ENCODE measurements at regions not wholly inside any gene's neighbourhood (a gene's known extent, or its start where the extent isn't known, plus 50 kb on each side); places are given as distances from the start of the nearest gene placed in this dataset.

DNA sequence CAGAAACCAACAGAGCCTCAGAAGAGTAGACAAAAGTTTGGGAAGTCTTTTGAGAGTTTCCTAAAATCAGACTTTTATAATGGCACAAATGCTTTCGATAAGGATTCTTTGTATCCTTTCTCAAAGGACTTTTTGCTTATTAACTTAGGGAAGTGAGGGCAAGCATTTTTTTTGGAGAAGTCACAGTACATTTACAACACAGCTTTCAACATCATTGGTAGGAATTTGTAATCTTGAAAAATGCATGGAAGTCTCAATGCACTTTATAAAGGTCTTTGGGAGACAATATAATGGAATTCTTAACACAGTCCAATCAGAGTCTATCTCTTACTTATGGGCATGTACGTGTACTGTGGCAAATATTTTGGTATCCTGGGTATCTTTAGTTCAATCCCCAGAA, 325.8 kb upstream of the NR5A2 start (continued):
- TF ChIP-seq, protein P1, sequence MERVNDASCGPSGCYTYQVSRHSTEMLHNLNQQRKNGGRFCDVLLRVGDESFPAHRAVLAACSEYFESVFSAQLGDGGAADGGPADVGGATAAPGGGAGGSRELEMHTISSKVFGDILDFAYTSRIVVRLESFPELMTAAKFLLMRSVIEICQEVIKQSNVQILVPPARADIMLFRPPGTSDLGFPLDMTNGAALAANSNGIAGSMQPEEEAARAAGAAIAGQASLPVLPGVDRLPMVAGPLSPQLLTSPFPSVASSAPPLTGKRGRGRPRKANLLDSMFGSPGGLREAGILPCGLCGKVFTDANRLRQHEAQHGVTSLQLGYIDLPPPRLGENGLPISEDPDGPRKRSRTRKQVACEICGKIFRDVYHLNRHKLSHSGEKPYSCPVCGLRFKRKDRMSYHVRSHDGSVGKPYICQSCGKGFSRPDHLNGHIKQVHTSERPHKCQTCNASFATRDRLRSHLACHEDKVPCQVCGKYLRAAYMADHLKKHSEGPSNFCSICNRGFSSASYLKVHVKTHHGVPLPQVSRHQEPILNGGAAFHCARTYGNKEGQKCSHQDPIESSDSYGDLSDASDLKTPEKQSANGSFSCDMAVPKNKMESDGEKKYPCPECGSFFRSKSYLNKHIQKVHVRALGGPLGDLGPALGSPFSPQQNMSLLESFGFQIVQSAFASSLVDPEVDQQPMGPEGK (CRISPR knock-in tag; IDR thresholded peaks at IDR 0.05; ENCODE audit: borderline replicate concordance), result no peak
- no peak for TF ChIP-seq GLIS3 (CRISPR knock-in tag; IDR thresholded peaks at IDR 0.05)
- TF ChIP-seq ARNTL (CRISPR knock-in tag; IDR thresholded peaks at IDR 0.05; ENCODE audit: borderline replicate concordance, low read depth), result no peak
- TF ChIP-seq, protein P2, sequence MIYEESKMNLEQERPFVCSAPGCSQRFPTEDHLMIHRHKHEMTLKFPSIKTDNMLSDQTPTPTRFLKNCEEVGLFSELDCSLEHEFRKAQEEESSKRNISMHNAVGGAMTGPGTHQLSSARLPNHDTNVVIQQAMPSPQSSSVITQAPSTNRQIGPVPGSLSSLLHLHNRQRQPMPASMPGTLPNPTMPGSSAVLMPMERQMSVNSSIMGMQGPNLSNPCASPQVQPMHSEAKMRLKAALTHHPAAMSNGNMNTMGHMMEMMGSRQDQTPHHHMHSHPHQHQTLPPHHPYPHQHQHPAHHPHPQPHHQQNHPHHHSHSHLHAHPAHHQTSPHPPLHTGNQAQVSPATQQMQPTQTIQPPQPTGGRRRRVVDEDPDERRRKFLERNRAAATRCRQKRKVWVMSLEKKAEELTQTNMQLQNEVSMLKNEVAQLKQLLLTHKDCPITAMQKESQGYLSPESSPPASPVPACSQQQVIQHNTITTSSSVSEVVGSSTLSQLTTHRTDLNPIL (CRISPR knock-in tag; IDR thresholded peaks at IDR 0.05; ENCODE audit: low read depth), result no peak

DNA sequence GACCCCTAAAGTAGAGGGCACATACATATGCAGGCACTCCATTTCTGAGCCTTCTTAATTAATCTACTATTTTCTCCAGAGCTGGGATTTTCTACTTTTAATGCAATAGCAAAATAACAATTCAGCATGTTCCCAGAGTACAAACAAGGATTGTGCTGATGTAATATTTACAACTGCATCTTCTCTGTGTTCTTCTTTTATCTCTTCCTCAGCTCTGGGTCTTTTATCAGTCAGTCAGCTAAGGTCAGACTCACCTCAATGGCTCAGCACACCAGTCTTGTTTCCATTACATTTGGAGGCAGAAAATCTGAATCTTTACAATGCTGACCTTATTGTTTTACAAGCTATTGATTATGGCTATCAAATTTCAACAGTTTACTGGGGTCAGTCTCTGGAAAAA, 323.3 kb upstream of the NR5A2 start:
- TF ChIP-seq OSR1 (CRISPR knock-in tag; IDR thresholded peaks at IDR 0.05), result no peak
- TF ChIP-seq, protein P3, sequence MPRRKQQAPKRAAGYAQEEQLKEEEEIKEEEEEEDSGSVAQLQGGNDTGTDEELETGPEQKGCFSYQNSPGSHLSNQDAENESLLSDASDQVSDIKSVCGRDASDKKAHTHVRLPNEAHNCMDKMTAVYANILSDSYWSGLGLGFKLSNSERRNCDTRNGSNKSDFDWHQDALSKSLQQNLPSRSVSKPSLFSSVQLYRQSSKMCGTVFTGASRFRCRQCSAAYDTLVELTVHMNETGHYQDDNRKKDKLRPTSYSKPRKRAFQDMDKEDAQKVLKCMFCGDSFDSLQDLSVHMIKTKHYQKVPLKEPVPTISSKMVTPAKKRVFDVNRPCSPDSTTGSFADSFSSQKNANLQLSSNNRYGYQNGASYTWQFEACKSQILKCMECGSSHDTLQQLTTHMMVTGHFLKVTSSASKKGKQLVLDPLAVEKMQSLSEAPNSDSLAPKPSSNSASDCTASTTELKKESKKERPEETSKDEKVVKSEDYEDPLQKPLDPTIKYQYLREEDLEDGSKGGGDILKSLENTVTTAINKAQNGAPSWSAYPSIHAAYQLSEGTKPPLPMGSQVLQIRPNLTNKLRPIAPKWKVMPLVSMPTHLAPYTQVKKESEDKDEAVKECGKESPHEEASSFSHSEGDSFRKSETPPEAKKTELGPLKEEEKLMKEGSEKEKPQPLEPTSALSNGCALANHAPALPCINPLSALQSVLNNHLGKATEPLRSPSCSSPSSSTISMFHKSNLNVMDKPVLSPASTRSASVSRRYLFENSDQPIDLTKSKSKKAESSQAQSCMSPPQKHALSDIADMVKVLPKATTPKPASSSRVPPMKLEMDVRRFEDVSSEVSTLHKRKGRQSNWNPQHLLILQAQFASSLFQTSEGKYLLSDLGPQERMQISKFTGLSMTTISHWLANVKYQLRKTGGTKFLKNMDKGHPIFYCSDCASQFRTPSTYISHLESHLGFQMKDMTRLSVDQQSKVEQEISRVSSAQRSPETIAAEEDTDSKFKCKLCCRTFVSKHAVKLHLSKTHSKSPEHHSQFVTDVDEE (CRISPR knock-in tag; IDR thresholded peaks at IDR 0.05), result no peak
- TF ChIP-seq TOX (CRISPR knock-in tag; IDR thresholded peaks at IDR 0.05; ENCODE audit: borderline replicate concordance), result no peak
- no peak for TF ChIP-seq BACH2 (CRISPR knock-in tag; IDR thresholded peaks at IDR 0.05; ENCODE audit: borderline replicate concordance)
- no peak for TF ChIP-seq RARB (CRISPR knock-in tag; IDR thresholded peaks at IDR 0.05)
- TF ChIP-seq, protein P1 (CRISPR knock-in tag; IDR thresholded peaks at IDR 0.05; ENCODE audit: borderline replicate concordance), result no peak
- TF ChIP-seq ZNF70 (CRISPR knock-in tag; IDR thresholded peaks at IDR 0.05), result no peak
- TF ChIP-seq ZNF8 (CRISPR knock-in tag; IDR thresholded peaks at IDR 0.05), result no peak
- TF ChIP-seq, protein P2 (CRISPR knock-in tag; IDR thresholded peaks at IDR 0.05; ENCODE audit: low read depth), result no peak
- no peak for TF ChIP-seq ARNTL (CRISPR knock-in tag; IDR thresholded peaks at IDR 0.05; ENCODE audit: borderline replicate concordance, low read depth)
- TF ChIP-seq ZC3H10 (CRISPR knock-in tag; IDR thresholded peaks at IDR 0.05), result no peak
- TF ChIP-seq CSDC2 (CRISPR knock-in tag; IDR thresholded peaks at IDR 0.05), result no peak
- no peak for TF ChIP-seq ZFP30 (CRISPR knock-in tag; IDR thresholded peaks at IDR 0.05)
- TF ChIP-seq ISL1 (CRISPR knock-in tag; IDR thresholded peaks at IDR 0.05), result no peak
- ATAC-seq, result no peak

DNA sequence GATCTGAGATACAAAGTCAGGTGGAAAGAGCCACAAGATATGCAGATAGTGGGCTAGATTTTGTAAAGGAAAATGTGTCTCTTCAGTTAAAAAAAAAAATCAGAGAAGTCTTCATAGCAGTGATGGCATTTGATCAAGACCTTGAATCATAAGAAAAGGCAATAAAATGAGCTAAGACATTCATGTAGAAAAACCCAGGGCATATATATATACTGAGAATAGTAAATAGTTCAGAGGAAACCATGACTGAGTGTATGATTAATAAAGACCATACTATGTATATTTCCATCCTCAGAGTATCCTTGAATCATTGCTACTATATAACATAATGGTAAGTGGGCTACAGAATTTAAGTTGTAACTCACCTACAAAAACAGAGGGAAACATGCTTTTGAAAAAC, 321.7 kb upstream of the NR5A2 start:
- ATAC-seq, result no peak
- TF ChIP-seq ISL1 (CRISPR knock-in tag; IDR thresholded peaks at IDR 0.05), result no peak
- TF ChIP-seq ZNF70 (CRISPR knock-in tag; IDR thresholded peaks at IDR 0.05), result no peak
- TF ChIP-seq, protein P4, sequence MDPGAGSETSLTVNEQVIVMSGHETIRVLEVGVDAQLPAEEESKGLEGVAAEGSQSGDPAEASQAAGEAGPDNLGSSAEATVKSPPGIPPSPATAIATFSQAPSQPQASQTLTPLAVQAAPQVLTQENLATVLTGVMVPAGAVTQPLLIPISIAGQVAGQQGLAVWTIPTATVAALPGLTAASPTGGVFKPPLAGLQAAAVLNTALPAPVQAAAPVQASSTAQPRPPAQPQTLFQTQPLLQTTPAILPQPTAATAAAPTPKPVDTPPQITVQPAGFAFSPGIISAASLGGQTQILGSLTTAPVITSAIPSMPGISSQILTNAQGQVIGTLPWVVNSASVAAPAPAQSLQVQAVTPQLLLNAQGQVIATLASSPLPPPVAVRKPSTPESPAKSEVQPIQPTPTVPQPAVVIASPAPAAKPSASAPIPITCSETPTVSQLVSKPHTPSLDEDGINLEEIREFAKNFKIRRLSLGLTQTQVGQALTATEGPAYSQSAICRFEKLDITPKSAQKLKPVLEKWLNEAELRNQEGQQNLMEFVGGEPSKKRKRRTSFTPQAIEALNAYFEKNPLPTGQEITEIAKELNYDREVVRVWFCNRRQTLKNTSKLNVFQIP (CRISPR knock-in tag; IDR thresholded peaks at IDR 0.05; ENCODE audit: borderline replicate concordance, low read depth), result no peak
- no peak for TF ChIP-seq ZC3H10 (CRISPR knock-in tag; IDR thresholded peaks at IDR 0.05)
- no peak for TF ChIP-seq GLIS3 (CRISPR knock-in tag; IDR thresholded peaks at IDR 0.05)
- no peak for TF ChIP-seq ZNF8 (CRISPR knock-in tag; IDR thresholded peaks at IDR 0.05)
- no peak for TF ChIP-seq ARNTL (CRISPR knock-in tag; IDR thresholded peaks at IDR 0.05; ENCODE audit: borderline replicate concordance, low read depth)
